ENCODE measurements at regions not wholly inside any gene's neighbourhood (a gene's known extent, or its start where the extent isn't known, plus 50 kb on each side); places are given as distances from the start of the nearest gene placed in this dataset.

GRCh38 chr4:17320046-17320445, 191.8 kb downstream of the QDPR start:
- H3K27me3 ChIP-seq (ENCODE audit: control insufficient read depth in 2 of 2, insufficient read depth in 2 of 2, low read length in 2 of 2) = peaks cover 2 to 15% of the 10 kb centered on the region in 2 experiments
- DNase-seq (ENCODE audit: low read depth, low spot score) (no peak), FAIRE-seq (no peak)
- no peaks in the 10 kb centered on the region for H3K9me3 ChIP-seq (replicated peaks; ENCODE audit: control insufficient read depth, insufficient read depth, low read length)
- no peak overlapping the region for H3K9ac ChIP-seq (replicated peaks; ENCODE audit: extremely low read depth, insufficient read depth, low read length)
- dilution Hi-C loops (cut with MboI; ENCODE audit: extremely low pct_ligation_motif_present, low sequenced_read_pairs) (no loop called here), intact Hi-C loops (cut with micrococcal nuclease) (loop anchor here (5.0 to 10.0 kb wide), 2 partner anchors 813 to 875 kb away; no protein-coding TSS in a partner anchor)
- H2AFZ ChIP-seq (ENCODE audit: low read depth, low read length) = no peak overlapping the region
- no peaks in the 10 kb centered on the region for H3K79me2 ChIP-seq (ENCODE audit: control insufficient read depth, insufficient read depth, low read length)
- peaks cover 14% of the 10 kb centered on the region for H3K4me1 ChIP-seq (ENCODE audit: control insufficient read depth, extremely low read depth, insufficient read depth, low read length)
- H3K4me3 ChIP-seq (replicated peaks in 1 of 3; ENCODE audit: insufficient read depth in 1 of 3, low read depth in 1 of 3, low read length in 3 of 3) = no peak overlapping the region
- H3K9me1 ChIP-seq (replicated peaks; ENCODE audit: control insufficient read depth, extremely low read depth, insufficient read depth, low read length) = no peaks in the 10 kb centered on the region
- ChIA-PET CTCF (interaction anchor here (0.9 to 2.9 kb wide), 3 partner anchors 8 to 403 kb away, joined by 4 to 9 read pairs (median 8); no protein-coding TSS in a partner anchor), POLR2A (no interaction called here)
- no peak overlapping the region for H3K27ac ChIP-seq (ENCODE audit: insufficient read depth, low read depth, low read length)
- H4K20me1 ChIP-seq (replicated peaks; ENCODE audit: control insufficient read depth, extremely low read depth, insufficient read depth, low read length) = no peaks in the 10 kb centered on the region
- H3K4me2 ChIP-seq (ENCODE audit: insufficient read depth, low read length) = no peak overlapping the region
- H3K36me3 ChIP-seq (ENCODE audit: control insufficient read depth in 2 of 2, extremely low read depth in 1 of 2, insufficient read depth in 2 of 2, low read length in 2 of 2) = no peaks in the 10 kb centered on the region
- no peak for TF ChIP-seq MYC (IDR thresholded peaks at IDR 0.05; ENCODE audit: low read depth, low read length)
- TF ChIP-seq FOS (IDR thresholded peaks at IDR 0.05; ENCODE audit: borderline replicate concordance, insufficient read depth, low read length) = no peak
- TF ChIP-seq MAX (IDR thresholded peaks at IDR 0.05; ENCODE audit: insufficient read depth, insufficient read length) = no peak
- TF ChIP-seq POLR2A (IDR thresholded peaks at IDR 0.05; ENCODE audit: low read depth, low read length) = no peak
- no peak for TF ChIP-seq CTCF (IDR thresholded peaks at IDR 0.05; ENCODE audit: extremely low read depth in 1 of 2, insufficient read depth in 1 of 2, low read depth in 1 of 2, low read length in 2 of 2)
- no peak for TF ChIP-seq POLR2AphosphoS5 (IDR thresholded peaks at IDR 0.05; ENCODE audit: insufficient read depth, low read depth, low read length)
- no peak for TF ChIP-seq JUN (IDR thresholded peaks at IDR 0.05; ENCODE audit: borderline replicate concordance, insufficient read depth, insufficient read length, low read depth)
- BruUV-seq (replicated peaks) = no TSS peak
